Upper lobe of left lung (tissue), 6 donors: ENCODE measurements at regions not wholly inside any gene's neighbourhood (a gene's known extent, or its start where the extent isn't known, plus 50 kb on each side); places are given as distances from the start of the nearest gene placed in this dataset.
"Not testable (repeated sequence)": the region's sequence is repeated elsewhere in the genome, so short reads cannot be mapped to it uniquely, and the experiment has no call there.

Source experiments
- ATAC-seq, 2 donors: fragments of 200-7000 bp; cut with Tn5 transposase; one replicate each; pipeline ENCODE4 v1.9.1; 2022; ENCODE audit warnings: mild to moderate bottlenecking in 2 of 2, moderate library complexity in 2 of 2; ENCODE audit not compliant: low FRiP score in 2 of 2
- DNase-seq, 2 donors: peaks; one replicate each; pipeline ENCODE4 v3.0.0-alpha.2; 2019 to 2020
- H3K27ac ChIP-seq, 4 donors: fragments of 200-600 bp; sonication (generic); one replicate each; pipeline ENCODE4 v1.5.1; 2016 to 2019
- H3K27me3 ChIP-seq, 4 donors: fragments of 200-600 bp; sonication (generic); one replicate each; pipeline ENCODE4 v1.5.1; 2017 to 2019
- H3K36me3 ChIP-seq, 4 donors: fragments of 200-600 bp; sonication (generic); one replicate each; pipeline ENCODE4 v1.5.1; 2016 to 2019
- H3K4me1 ChIP-seq, 4 donors: fragments of 200-600 bp; sonication (generic); one replicate each; pipeline ENCODE4 v1.5.1; 2018 to 2019
- H3K4me3 ChIP-seq, 4 donors: fragments of 200-600 bp; sonication (generic); one replicate each; pipeline ENCODE4 v1.5.1; 2017 to 2019; ENCODE audit warnings: mild to moderate bottlenecking in 2 of 4, moderate library complexity in 1 of 4
- H3K9me3 ChIP-seq, 4 donors: fragments of 200-600 bp; sonication (generic); one replicate each; pipeline ENCODE4 v1.5.1; 2018 to 2019
- CTCF ChIP-seq, 6 experiments: fragments of 450-650 bp in 4 of 6; fragments of 200-600 bp in 2 of 6; sonication (generic) in 2 of 6; IDR thresholded peaks; one replicate each; pipeline ENCODE4 v1.5.1; 2016 to 2019; ENCODE audit warnings: antibody characterized with exemption in 6 of 6
- EP300 ChIP-seq, 4 donors: sonication (generic); formaldehyde crosslinking; IDR thresholded peaks; one replicate each; pipeline ENCODE4 v1.5.1; 2017; ENCODE audit warnings: antibody characterized with exemption in 4 of 4, control low read depth in 2 of 4
- POLR2A ChIP-seq, 4 donors: fragments of 450-650 bp; IDR thresholded peaks; one replicate each; pipeline ENCODE4 v1.5.1; 2016 to 2017; ENCODE audit warnings: antibody characterized with exemption in 4 of 4, mild to moderate bottlenecking in 2 of 4
- POLR2AphosphoS5 ChIP-seq, 2 donors: sonication (generic); formaldehyde crosslinking; IDR thresholded peaks; one replicate each; pipeline ENCODE4 v1.5.1; 2017; ENCODE audit warnings: antibody characterized with exemption in 2 of 2
- WGBS, 2 donors: methylation state at CpG; one replicate each; pipeline ENCODE4 v1.1.5; 2017 to 2018; 5-methylcytosine and 5-hydroxymethylcytosine counted together
- donor health status: DM: no; HTN: no; CAD: no; lungs with moderate emphysema.
- donor health status: DM: no; HTN: yes; CAD: no; lungs with severe emphysema.

DNA sequence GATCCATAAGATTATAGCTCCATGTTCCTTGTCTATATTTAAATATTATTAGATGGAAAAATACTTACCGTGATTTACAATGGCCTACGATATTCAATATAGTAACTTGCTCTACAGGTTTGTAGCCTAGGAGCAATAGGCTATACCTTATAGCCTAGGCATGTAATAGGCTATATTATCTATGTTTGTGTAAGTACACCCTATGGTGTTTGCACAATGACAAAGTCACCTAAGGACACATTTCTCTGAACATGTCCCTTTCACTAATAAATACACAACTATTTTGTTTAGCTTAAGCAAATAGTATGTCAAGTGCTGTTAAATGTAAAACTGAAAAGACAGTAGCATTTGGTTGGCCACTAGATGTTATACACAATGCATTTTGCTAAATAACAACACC lies 248.9 kb upstream of the ADGRL4 start:
- Histone ChIP-seq H3K27me3 (no peaks in the 10 kb centered on the region), H3K27ac (no peak overlapping the region), H3K4me1 (no peaks in the 10 kb centered on the region), H3K4me3 (no peak overlapping the region), H3K9me3 (no peaks in the 10 kb centered on the region), H3K36me3 (no peaks in the 10 kb centered on the region)
- ATAC-seq (no peak), DNase-seq (no peak)
- WGBS, 2 donors: 88 to 89% methylated on average over 2 of the region's 2 CpGs
- no peak for TF ChIP-seq POLR2A (IDR thresholded peaks at IDR 0.05)
- TF ChIP-seq EP300 (IDR thresholded peaks at IDR 0.05): no peak
- TF ChIP-seq POLR2AphosphoS5 (IDR thresholded peaks at IDR 0.05): no peak
- TF ChIP-seq CTCF (IDR thresholded peaks at IDR 0.05): no peak

DNA sequence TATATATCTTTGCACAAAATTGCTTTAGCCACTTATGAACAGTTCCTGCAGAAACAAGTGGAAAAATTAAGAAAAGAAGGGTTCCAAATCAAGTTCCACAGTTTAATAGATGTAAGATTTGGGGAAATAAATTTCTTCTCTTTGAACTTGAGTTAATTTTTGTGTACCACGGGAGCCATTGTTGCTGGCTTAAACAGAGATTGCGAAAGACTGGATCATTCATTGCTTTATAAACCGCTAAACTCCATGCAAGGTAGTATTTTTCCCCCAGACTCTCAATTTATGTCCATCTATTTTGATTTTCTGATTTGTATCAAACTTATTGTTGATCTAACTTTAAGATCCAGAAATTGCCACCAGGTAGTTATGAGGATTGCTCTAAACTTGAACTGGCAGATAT lies 246.1 kb upstream of the ADGRL4 start:
- no peak overlapping the region for H3K4me3 ChIP-seq
- no peak for DNase-seq
- no peaks in the 10 kb centered on the region for H3K4me1 ChIP-seq
- no peaks in the 10 kb centered on the region for H3K36me3 ChIP-seq
- no peak overlapping the region for H3K27ac ChIP-seq
- no peak for ATAC-seq
- no peaks in the 10 kb centered on the region for H3K9me3 ChIP-seq
- H3K27me3 ChIP-seq: no peaks in the 10 kb centered on the region
- 88 to 94% methylated on average over 3 of the region's 3 CpGs for WGBS, 2 donors
- no peak for TF ChIP-seq POLR2A (IDR thresholded peaks at IDR 0.05)
- no peak for TF ChIP-seq CTCF (IDR thresholded peaks at IDR 0.05)
- TF ChIP-seq EP300 (IDR thresholded peaks at IDR 0.05): no peak
- no peak for TF ChIP-seq POLR2AphosphoS5 (IDR thresholded peaks at IDR 0.05)

DNA sequence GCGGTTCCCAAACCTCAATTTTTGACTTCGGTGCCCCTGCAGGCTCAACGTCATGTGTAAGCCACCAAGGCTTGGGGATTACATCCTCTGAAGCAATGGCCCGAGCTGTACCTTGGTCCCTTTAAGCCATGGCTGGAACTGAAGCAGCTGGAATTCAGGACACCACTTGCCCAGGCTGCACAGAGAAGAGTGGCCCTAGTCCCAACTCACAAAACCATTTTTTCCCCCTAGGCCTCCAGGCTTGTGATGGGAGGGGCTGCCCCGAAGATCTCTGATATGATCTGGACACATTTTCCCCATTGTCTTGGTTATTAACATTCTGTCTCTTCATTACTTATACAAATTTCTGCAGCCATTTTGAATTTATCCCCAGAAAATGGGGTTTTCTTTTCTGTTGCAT lies 233.3 kb upstream of the ADGRL4 start:
- ATAC-seq: no peak

DNA sequence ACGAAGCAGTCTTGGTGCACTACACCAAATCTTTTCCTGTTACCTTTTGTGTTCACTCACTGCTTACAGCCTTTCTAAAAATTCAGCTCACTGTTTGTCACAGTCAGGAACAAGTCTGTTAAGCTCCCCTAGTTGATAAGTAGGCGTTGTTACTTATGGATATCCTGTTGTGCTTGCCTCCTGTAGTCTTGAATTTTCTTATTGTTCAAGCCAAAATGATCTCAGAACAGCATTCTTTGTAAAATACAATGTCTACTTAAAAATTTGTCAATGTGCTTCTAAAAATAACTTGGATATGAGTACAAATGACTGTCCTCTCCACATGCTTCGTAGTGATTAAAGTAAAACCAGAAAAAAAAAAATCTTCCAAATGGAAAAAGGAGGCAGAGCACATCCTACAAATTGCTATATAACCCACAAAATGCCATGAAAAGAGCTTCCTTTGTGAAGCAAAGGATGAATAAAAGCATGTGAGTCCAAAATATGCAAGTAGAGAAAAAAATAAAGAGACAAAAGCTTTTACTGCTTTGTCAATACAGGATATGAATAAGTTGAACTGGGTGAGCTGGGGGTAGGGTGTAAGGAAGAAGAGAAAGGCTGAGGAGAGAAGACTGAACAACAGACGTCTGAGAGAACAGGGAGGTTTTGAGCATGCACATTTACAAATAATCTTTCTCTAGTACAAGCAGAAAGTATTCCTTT lies 228.9 kb upstream of the ADGRL4 start:
- no peak for ATAC-seq
- H3K36me3 ChIP-seq: no peaks in the 10 kb centered on the region
- no peaks in the 10 kb centered on the region for H3K9me3 ChIP-seq
- 30 to 34% methylated on average over 4 of the region's 4 CpGs for WGBS, 2 donors
- H3K27me3 ChIP-seq: no peaks in the 10 kb centered on the region
- H3K27ac ChIP-seq: no peak overlapping the region
- TF ChIP-seq POLR2A (IDR thresholded peaks at IDR 0.05): no peak
- TF ChIP-seq POLR2AphosphoS5 (IDR thresholded peaks at IDR 0.05): no peak
- TF ChIP-seq CTCF (IDR thresholded peaks at IDR 0.05): no peak
- no peak for TF ChIP-seq EP300 (IDR thresholded peaks at IDR 0.05)
- no peak for DNase-seq
- no peaks in the 10 kb centered on the region for H3K4me1 ChIP-seq
- no peak overlapping the region for H3K4me3 ChIP-seq

More for the DNA sequence above, 233.3 kb upstream of the ADGRL4 start:
- Histone ChIP-seq H3K4me3 (no peak overlapping the region), H3K27me3 (no peaks in the 10 kb centered on the region), H3K36me3 (no peaks in the 10 kb centered on the region), H3K27ac (no peak overlapping the region), H3K9me3 (no peaks in the 10 kb centered on the region), H3K4me1 (no peaks in the 10 kb centered on the region)
- DNase-seq: no peak
- WGBS, 2 donors: 91 to 94% methylated on average over 5 of the region's 5 CpGs
- no peak for TF ChIP-seq CTCF (IDR thresholded peaks at IDR 0.05)
- TF ChIP-seq POLR2AphosphoS5 (IDR thresholded peaks at IDR 0.05): no peak
- no peak for TF ChIP-seq POLR2A (IDR thresholded peaks at IDR 0.05)
- TF ChIP-seq EP300 (IDR thresholded peaks at IDR 0.05): no peak

GRCh38 chr1:79232818-79233217 lies 226.3 kb upstream of the ADGRL4 start:
- no peak overlapping the region for H3K4me3 ChIP-seq
- no peaks in the 10 kb centered on the region for H3K9me3 ChIP-seq
- DNase-seq (no peak), ATAC-seq (no peak)
- no peaks in the 10 kb centered on the region for H3K4me1 ChIP-seq
- H3K36me3 ChIP-seq: no peaks in the 10 kb centered on the region
- TF ChIP-seq POLR2A (IDR thresholded peaks at IDR 0.05): no peak
- no peak for TF ChIP-seq CTCF (IDR thresholded peaks at IDR 0.05)
- TF ChIP-seq EP300 (IDR thresholded peaks at IDR 0.05): no peak
- no peak for TF ChIP-seq POLR2AphosphoS5 (IDR thresholded peaks at IDR 0.05)
- no peaks in the 10 kb centered on the region for H3K27me3 ChIP-seq
- H3K27ac ChIP-seq: no peak overlapping the region

DNA sequence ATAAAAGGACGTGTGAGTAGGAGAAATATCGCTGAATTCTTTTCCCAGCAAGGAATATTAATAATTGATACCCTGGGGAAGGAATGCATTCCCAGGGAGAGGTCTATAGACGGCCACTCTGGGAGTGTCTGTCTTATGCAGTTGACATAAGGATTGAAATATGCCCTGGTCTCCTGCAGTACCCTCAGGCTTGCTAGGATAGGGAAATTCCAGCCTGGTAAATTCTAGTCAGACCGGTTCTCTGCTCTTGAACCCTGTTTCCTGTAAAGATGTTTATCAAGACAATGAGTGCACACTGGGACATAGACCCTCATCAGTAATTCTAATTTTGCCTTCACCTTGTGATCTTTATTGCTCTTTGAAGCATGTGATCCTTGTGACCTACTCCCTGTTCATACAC lies 224.2 kb upstream of the ADGRL4 start:
- not testable (repeated sequence) for H3K4me1 ChIP-seq, H3K36me3 ChIP-seq, H3K4me3 ChIP-seq, ATAC-seq, H3K9me3 ChIP-seq, H3K27ac ChIP-seq, H3K27me3 ChIP-seq, DNase-seq
- 77 to 78% methylated on average over 4 of the region's 4 CpGs for WGBS, 2 donors
